Activated CD8-positive, alpha-beta memory T cell treated with anti-CD3 and anti-CD28 coated beads, Interleukin-2, amount 50 U/mL, for 24 hours (primary cell): ENCODE measurements at regions not wholly inside any gene's neighbourhood (a gene's known extent, or its start where the extent isn't known, plus 50 kb on each side); places are given as distances from the start of the nearest gene placed in this dataset.
"Not testable (repeated sequence)": the region's sequence is repeated elsewhere in the genome, so short reads cannot be mapped to it uniquely, and the experiment has no call there.

Experiments
- DNase-seq: peaks from one replicate; pipeline ENCODE4 v3.0.0-alpha.2; 2020; ENCODE audit errors: extremely low read depth

GRCh38 chr5:74402553-74402952 is 238.0 kb downstream of the ENC1 start:
- DNase-seq = no peak

- no peak for DNase-seq
Observed at GRCh38 chr5:74401946-74402320, 238.6 kb downstream of the ENC1 start.

DNA sequence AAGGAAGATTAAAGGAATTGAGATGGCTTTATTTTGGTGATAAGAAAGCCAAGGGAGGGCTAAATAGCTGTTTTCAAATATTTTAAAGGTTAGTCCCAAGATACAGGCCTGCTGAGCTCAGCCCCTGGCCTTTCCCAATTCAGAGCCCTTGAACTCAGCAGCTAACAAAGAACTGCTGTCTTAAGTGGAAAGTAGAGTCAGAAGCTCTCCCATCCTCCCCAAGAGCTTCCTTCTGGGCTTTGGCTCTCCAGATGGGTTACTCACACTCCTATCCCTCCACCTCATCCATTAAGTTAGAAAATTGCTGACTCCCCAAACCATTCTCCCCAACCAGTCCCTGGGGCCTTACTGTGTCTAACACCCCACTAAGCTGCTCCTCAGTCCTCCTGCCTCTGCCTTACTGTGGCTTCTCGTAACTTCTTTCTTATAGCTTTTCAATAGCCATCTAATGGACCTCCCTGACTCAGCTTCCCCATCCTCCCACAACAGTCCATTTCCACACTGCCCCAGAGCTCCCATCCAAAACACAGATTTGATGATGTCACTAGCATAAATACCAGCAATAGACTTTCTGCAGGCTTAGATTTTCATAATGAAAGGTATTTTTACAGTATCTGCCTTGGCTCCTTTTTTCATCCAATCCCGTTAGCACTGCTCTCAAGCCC is 239.1 kb downstream of the ENC1 start:
- no peak for DNase-seq

DNA sequence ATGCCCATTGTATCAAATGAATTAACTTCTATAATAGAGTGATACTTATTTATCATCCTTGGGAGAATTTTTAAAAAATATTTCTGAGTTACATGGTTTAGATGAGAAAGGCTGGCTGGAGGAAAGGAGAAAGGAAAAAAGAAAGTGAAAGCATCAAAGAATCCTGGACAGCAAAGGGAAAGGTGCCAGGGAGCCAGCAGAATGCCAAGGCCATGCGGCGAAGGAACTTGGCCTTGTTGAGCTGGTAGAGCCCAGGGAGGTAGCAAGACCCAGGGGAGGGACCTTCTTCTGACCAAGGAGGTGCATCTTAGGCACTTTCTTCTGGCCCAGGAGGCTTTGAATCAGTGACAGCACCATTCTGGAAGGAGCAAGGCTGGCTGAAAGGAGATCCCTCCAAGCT is 240.5 kb downstream of the ENC1 start:
- DNase-seq = no peak

GRCh38 chr5:74396913-74397622 is 243.5 kb downstream of the ENC1 start:
- no peak for DNase-seq

GRCh38 chr5:74394916-74395880 is 245.3 kb downstream of the ENC1 start:
- DNase-seq = no peak

DNA sequence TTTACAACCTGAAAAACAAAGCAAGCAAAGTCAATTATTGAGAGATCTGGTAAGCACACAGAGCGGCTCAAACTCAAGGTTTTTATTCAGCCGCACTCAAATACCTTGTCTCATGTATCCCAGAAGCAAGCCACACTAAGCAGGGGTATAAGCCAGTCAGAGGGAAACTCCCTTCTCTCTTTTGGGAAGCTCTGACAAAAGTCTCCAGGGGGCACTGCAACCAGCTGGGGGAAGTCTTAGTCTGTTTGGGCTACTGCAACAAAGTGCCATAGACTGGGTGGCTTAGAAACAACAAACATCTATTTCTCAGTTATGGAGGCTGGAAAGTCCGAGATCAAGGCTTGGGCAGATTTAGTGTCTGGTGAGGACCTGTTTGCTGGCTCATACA is 246.0 kb downstream of the ENC1 start:
- no peak for DNase-seq

GRCh38 chr5:74393943-74394342 is 246.6 kb downstream of the ENC1 start:
- no peak for DNase-seq

GRCh38 chr5:74392711-74393351 is 247.7 kb downstream of the ENC1 start:
- no peak for DNase-seq

DNA sequence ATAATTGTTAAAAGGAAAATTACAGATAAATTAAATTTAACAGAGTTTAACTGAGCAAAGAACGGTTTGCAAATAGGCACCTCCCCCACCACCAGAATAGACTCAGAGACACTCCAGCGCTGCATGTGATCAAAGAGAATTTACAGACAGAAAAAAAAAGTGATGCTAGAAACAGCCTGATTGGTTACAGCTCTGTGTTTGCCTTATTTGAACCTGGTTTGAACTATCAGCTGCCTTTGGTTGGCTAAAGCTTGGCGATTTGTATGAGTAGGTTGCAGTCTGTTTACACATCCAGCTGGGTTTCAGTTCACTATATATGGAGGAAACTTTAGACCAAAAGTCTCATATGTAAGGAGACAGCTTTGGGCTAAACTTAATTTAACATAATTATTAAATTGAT is 249.1 kb downstream of the ENC1 start:
- no peak for DNase-seq

- no peak for DNase-seq
Observed at GRCh38 chr5:74390822-74391221, 249.7 kb downstream of the ENC1 start.

DNA sequence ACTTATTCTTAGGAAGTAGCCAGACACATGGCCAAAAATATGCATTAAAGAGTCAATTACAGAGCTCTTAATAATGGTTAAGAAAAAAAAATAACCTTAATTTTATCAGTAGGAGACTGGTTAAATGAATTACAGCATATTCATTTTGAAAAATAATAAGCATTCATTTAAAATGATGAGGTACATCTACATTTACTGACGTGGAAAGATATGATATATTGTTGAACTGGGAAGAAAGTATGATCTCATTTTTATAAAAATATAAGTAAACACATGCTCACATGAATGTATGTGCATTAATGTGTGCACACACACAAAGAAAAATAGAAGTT is 250.3 kb downstream of the ENC1 start:
- no peak for DNase-seq

GRCh38 chr5:74389531-74390305 is 250.8 kb downstream of the ENC1 start:
- DNase-seq = no peak

- DNase-seq = not testable (repeated sequence)
Observed at GRCh38 chr5:74388411-74388810, 252.1 kb downstream of the ENC1 start.

- DNase-seq = no peak
Observed at GRCh38 chr5:74386571-74387334, 253.8 kb downstream of the ENC1 start.

GRCh38 chr5:74384851-74385250 is 255.7 kb downstream of the ENC1 start:
- DNase-seq = no peak

DNA sequence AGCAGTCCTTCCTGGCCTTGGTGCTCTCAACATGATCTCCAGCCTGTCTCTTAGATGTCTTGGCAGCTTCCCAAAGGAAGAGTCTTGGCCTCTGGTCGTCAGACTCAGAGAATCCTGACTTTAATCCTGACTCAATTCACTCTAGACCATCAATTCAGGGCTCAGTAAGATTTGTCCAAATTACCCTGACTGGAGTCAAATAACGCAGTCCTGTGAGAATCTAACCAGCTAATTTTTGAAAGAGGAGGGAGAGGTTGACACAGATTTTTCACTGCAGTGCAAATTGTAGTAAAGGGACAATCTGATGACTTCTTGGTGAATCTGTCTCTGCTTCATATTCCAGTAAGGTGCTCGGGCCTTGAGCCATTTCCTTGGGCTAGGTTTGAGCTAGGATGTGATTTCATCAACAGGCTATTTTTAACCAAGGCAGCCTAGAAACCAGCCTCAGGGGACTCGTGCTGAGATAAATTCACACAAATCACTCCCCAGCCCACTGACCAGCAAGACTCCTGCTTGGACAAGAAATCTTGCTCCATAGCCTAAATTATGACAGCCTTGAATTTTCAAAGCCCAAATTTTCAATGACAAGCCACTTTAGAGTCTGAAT is 257.4 kb downstream of the ENC1 start:
- no peak for DNase-seq

DNA sequence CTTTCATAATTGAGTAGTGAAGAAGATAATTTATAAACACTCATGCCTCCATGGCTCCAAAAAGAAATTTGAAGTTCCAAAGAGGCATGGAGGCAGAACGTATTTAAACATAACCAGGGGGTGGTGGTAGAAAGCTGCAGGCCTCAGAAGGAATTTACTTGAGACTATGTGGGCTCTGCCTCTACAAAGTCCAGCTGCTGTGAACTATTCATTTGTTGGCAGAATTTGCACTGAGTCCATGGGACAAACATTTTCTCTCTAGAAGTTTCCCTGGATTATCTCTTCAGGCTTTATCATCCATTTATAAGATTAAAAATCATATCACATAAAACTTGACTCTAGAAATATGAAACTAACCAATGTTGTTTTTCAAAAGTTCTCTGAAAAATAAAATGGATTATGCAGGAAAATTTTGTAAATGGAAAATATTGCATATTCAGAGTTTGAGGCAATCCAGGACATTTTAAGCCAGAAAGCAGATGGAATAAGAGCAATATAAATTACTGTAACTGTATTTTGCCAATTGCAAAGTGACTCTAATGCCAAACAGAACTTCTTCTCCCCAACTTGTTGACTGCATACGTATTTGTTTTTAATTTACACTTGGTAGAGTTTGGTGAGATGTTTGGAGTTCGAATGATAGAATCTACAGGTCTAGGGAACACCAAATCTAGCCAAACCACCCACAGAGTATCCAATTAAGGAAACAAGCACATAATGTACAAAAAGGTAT is 258.2 kb downstream of the ENC1 start:
- no peak for DNase-seq

GRCh38 chr5:74380193-74380592 is 260.3 kb downstream of the ENC1 start:
- DNase-seq = no peak

DNA sequence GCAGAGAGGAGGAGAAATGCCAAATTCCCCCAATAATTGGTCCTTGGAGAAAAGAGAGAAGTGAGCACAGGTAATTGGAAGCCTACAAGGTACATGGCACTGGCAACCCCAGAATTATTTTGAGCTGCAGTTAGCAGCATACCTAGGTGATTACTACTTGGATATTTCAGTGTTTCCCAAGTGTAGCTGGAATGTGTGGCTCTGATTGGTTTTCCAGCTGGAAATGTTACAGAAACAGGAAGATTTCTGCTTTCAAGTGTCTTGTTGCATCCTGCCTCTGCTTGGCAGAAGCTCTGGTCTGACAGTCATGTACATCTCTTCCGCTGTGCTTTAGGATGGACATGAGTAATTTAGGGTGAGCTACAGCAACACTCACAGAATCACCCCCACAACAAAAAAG is 262.1 kb downstream of the ENC1 start:
- DNase-seq = no peak
